Adrenal gland (tissue), 9 donors: ENCODE measurements at regions not wholly inside any gene's neighbourhood (a gene's known extent, or its start where the extent isn't known, plus 50 kb on each side); places are given as distances from the start of the nearest gene placed in this dataset.

Experiments used
- DNase-seq, 7 donors: peaks; one replicate each; pipeline ENCODE4 v3.0.0-alpha.2; 2019 to 2020
- H3K27ac ChIP-seq, 5 donors: fragments of 200-600 bp; sonication (generic) in 4 of 5; 1 replicate in 3 of 5; 2 replicates in 2 of 5; pipeline versions ENCODE4 v1.5.1 to v1.8.0; 2016 to 2020; ENCODE audit warnings: mild to moderate bottlenecking in 1 of 5
- H3K27me3 ChIP-seq: fragments of 200-600 bp; 2 replicates; pipeline ENCODE4 v1.8.0; 2021
- H3K36me3 ChIP-seq, 2 donors: fragments of 200-600 bp; replicated peaks in 1 of 2; 1 replicate in 1 of 2; 2 replicates in 1 of 2; pipeline versions ENCODE4 v1.5.1 to v1.8.0; 2018 to 2022
- H3K4me1 ChIP-seq, 2 donors: fragments of 200-600 bp; replicated peaks in 1 of 2; 1 replicate in 1 of 2; 2 replicates in 1 of 2; pipeline versions ENCODE4 v1.5.1 to v1.8.0; 2018 to 2021
- H3K4me3 ChIP-seq, 4 donors: fragments of 200-600 bp; sonication (generic) in 3 of 4; one replicate each; pipeline ENCODE4 v1.5.1; 2016 to 2018
- H3K9me3 ChIP-seq, 3 donors: fragments of 200-600 bp; sonication (generic) in 1 of 3; replicated peaks in 1 of 3; 1 replicate in 2 of 3; 2 replicates in 1 of 3; pipeline versions ENCODE4 v1.5.1 to v1.8.0; 2016 to 2021
- POLR2A ChIP-seq, 2 donors: fragments of 450-650 bp; IDR thresholded peaks; one replicate each; pipeline ENCODE4 v1.6.1; 2017; ENCODE audit warnings: antibody characterized with exemption in 2 of 2, mild to moderate bottlenecking in 2 of 2, moderate library complexity in 1 of 2
- WGBS, 4 donors: extraction: QIAGEN DNeasy Blood & Tissue Kit in 2 of 4; methylation state at CpG; one replicate each; pipeline versions ENCODE4 v1.1.5 to v1.1.7; 2013 to 2017; 5-methylcytosine and 5-hydroxymethylcytosine counted together
- intact Hi-C, 2 donors: fragments of 100-400 bp; cut with DNase I; formaldehyde crosslinking; loops; one replicate each; pipeline versions ENCODE4 v1.14.1 to v1.15.0; 2022 to 2023
- TF ChIP-seq, protein P1 (sequence below), 6 experiments: fragments of 450-650 bp in 4 of 6; fragments of 200-600 bp in 2 of 6; sonication (generic) in 1 of 6; IDR thresholded peaks; 1 replicate in 5 of 6; 2 replicates in 1 of 6; pipeline versions ENCODE4 v1.5.1 to v1.8.0; 2016 to 2021; ENCODE audit warnings: antibody characterized with exemption in 6 of 6, mild to moderate bottlenecking in 2 of 6, moderate library complexity in 1 of 6
- donor health status: healthy with polysubstance abuse.
- donor health status: Bipolar disorder and iron deficiency.
- donor health status: DM: yes; HTN: yes; CAD: no.
- donor health status: DM: no; HTN: no; CAD: no.
- donor health status: DM: no; HTN: no; CAD: no.

DNA sequence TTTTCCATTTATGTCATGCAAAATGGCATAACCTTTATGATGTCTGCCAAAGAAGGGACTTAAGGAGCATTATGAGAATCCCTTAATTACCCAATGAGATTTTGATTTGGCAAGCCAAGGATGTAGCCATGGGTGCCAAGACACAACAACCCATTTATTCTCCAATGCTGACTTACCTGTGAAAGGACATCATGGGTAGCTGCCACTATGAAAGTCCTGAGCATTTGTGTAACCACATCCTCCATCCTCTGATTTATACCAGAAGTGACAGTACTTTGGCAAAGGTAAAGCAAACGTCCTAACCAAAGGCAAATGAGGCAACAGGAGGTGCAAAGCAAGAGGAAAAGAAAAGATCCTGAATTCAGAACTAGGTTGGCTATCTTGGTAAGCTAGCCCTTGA lies 87.3 kb upstream of the EMCN start:
- Histone ChIP-seq H3K36me3 (no peaks in the 10 kb centered on the region), H3K4me3 (no peak overlapping the region), H3K4me1 (no peaks in the 10 kb centered on the region), H3K27ac (no peak overlapping the region), H3K27me3 (no peaks in the 10 kb centered on the region), H3K9me3 (no peaks in the 10 kb centered on the region)
- no peak for DNase-seq
- no peak for TF ChIP-seq POLR2A (IDR thresholded peaks at IDR 0.05)
- TF ChIP-seq, protein P1, sequence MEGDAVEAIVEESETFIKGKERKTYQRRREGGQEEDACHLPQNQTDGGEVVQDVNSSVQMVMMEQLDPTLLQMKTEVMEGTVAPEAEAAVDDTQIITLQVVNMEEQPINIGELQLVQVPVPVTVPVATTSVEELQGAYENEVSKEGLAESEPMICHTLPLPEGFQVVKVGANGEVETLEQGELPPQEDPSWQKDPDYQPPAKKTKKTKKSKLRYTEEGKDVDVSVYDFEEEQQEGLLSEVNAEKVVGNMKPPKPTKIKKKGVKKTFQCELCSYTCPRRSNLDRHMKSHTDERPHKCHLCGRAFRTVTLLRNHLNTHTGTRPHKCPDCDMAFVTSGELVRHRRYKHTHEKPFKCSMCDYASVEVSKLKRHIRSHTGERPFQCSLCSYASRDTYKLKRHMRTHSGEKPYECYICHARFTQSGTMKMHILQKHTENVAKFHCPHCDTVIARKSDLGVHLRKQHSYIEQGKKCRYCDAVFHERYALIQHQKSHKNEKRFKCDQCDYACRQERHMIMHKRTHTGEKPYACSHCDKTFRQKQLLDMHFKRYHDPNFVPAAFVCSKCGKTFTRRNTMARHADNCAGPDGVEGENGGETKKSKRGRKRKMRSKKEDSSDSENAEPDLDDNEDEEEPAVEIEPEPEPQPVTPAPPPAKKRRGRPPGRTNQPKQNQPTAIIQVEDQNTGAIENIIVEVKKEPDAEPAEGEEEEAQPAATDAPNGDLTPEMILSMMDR (IDR thresholded peaks at IDR 0.05) = no peak
- intact Hi-C loops = no loop called here
- WGBS, 4 donors = 15 to 46% (median 33%) methylated on average over 1 of the region's 1 CpG

DNA sequence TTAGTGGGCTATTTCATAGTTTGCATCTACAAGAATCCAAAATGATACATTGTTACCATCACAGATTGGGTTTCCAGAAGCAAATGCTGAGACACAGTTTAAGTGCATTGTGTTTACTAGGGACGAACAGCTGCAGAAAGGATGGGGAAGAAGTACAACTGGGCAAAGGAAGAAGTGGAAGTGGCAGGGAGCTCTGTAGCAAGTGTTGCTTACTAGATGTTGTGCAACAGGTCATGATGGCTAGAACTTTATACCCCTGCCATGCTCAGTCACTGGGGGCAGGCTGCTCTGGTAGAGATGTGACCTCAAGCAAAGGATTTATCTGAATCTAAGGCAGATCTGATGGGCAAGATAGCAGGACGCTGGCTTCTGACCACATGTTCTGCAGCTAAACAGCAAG lies 76.1 kb upstream of the EMCN start:
- 39 to 69% (median 48%) methylated on average over 2 of the region's 2 CpGs for WGBS, 4 donors

DNA sequence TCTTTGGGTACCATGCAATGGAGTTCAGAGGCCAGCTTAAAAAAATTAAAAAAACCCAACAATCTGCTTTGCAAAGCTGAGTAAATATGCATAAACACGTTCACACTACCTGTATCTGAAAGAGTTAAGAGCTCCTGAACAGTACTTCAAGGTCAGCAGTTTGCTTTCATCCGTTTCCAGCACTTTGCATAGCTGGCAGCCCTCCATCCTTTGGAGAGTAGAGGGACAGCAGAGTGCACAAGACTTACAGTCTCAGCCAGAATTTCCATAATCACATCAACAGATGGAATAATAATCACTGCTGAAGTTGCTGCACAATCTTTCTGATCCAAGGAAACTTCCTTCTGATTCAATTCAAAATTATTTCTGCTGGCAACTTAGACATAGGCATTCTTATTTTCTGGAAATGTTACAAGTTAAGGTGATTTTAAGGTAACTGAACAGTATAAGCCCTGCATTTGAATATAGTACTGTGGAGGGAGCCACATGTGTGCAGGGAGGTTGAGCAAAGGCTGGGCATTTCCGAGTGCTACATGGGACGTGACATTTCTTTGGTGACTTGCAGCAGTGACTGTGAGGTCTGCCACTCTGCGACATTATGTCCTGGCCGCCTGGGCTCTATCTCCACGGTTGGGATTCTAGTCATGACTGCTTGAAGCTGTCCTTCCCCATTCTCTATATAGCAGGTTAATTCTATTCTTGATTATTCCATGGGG lies 73.5 kb upstream of the EMCN start:
- no peaks in the 10 kb centered on the region for H3K27me3 ChIP-seq
- TF ChIP-seq, protein P1 (IDR thresholded peaks at IDR 0.05) = no peak
- no peak for TF ChIP-seq POLR2A (IDR thresholded peaks at IDR 0.05)
- peaks cover 7 to 17% of the 10 kb centered on the region in 2 donors for H3K4me1 ChIP-seq
- DNase-seq = peak; percentile 66 to 84 (median 73)
- WGBS, 4 donors = 43 to 51% (median 48%) methylated on average over 7 of the region's 7 CpGs
- no peaks in the 10 kb centered on the region for H3K9me3 ChIP-seq
- H3K36me3 ChIP-seq = no peaks in the 10 kb centered on the region
- intact Hi-C loops = no loop called here
- H3K27ac ChIP-seq = no peak overlapping the region
- H3K4me3 ChIP-seq = no peak overlapping the region

More for the DNA sequence above, 76.1 kb upstream of the EMCN start:
- Histone ChIP-seq H3K27me3 (no peaks in the 10 kb centered on the region), H3K9me3 (no peaks in the 10 kb centered on the region), H3K4me1 (peaks cover 7 to 17% of the 10 kb centered on the region in 2 donors), H3K36me3 (no peaks in the 10 kb centered on the region), H3K4me3 (no peak overlapping the region), H3K27ac (no peak overlapping the region)
- no peak for DNase-seq
- intact Hi-C loops = no loop called here
- TF ChIP-seq, protein P1 (IDR thresholded peaks at IDR 0.05) = no peak

DNA sequence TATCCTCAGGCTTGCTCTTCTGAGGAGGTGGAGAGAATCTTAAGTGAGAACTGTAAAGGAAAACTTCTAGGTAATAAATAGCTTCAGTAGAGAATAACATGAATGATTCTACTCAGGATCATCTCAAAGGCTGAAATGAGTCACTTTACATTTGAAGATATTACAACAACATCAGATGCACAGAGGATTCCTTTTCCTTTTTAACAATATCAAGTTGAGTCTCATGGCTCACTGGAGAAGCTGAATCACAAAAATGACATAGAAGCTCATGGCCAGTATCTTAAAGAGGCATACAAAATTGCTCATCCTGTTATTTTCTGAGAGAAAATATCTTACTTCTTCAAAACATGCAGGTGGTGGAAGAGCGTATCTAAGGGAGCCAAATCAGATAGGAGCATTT lies 72.5 kb upstream of the EMCN start:
- DNase-seq = no peak
- 65 to 75% (median 73%) methylated on average over 1 of the region's 1 CpG for WGBS, 4 donors
- H3K27ac ChIP-seq = no peak overlapping the region
- H3K27me3 ChIP-seq = no peaks in the 10 kb centered on the region
- TF ChIP-seq, protein P1 (IDR thresholded peaks at IDR 0.05) = no peak
- TF ChIP-seq POLR2A (IDR thresholded peaks at IDR 0.05) = no peak
- peaks cover 7 to 17% of the 10 kb centered on the region in 2 donors for H3K4me1 ChIP-seq
- no peaks in the 10 kb centered on the region for H3K9me3 ChIP-seq
- H3K4me3 ChIP-seq = no peak overlapping the region
- intact Hi-C loops = no loop called here
- no peaks in the 10 kb centered on the region for H3K36me3 ChIP-seq
